ENCODE measurements at regions not wholly inside any gene's neighbourhood (a gene's known extent, or its start where the extent isn't known, plus 50 kb on each side); places are given as distances from the start of the nearest gene placed in this dataset.

GRCh38 chr4:148946271-148946670 is 504.1 kb upstream of the NR3C2 start:
- H3K4me1 ChIP-seq (ENCODE audit: insufficient read depth, low read length), result no peaks in the 10 kb centered on the region
- no peak overlapping the region for H3K4me3 ChIP-seq (ENCODE audit: low read depth in 1 of 2, low read length in 2 of 2)
- H3K27me3 ChIP-seq (ENCODE audit: control insufficient read depth in 1 of 2, insufficient read depth in 2 of 2, low read length in 2 of 2), result no peaks in the 10 kb centered on the region
- H3K27ac ChIP-seq (ENCODE audit: low read depth, low read length), result no peak overlapping the region
- no peaks in the 10 kb centered on the region for H3K36me3 ChIP-seq (ENCODE audit: insufficient read depth, low read length)
- H3K9me3 ChIP-seq (ENCODE audit: low read length), result no peaks in the 10 kb centered on the region
- no peak overlapping the region for H3K9ac ChIP-seq (ENCODE audit: low read length)

DNA sequence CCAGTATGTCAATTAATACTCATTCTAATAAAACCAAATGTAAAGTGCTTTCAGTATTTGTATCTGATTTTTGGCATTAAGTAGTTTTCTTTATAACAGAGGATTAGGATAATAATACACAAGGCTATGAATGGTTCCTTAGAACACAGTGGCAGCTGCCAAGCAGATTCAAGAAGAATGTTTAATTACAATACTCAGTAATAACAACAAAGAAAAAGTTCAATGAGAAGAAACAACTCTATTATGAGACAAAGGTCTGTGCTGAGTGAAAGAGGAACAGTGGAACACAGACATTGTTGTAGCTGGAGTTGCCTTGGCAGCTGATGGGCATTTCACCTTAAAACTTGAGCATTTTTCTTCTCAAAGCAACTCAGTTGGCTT is 502.6 kb upstream of the NR3C2 start:
- Histone ChIP-seq H3K4me3 (ENCODE audit: low read depth in 1 of 2, low read length in 2 of 2) (no peak overlapping the region), H3K9ac (ENCODE audit: low read length) (no peak overlapping the region), H3K9me3 (ENCODE audit: low read length) (no peaks in the 10 kb centered on the region), H3K36me3 (ENCODE audit: insufficient read depth, low read length) (no peaks in the 10 kb centered on the region), H3K27me3 (ENCODE audit: control insufficient read depth in 1 of 2, insufficient read depth in 2 of 2, low read length in 2 of 2) (no peaks in the 10 kb centered on the region), H3K4me1 (ENCODE audit: insufficient read depth, low read length) (no peaks in the 10 kb centered on the region), H3K27ac (ENCODE audit: low read depth, low read length) (no peak overlapping the region)

- Histone ChIP-seq H3K4me1 (ENCODE audit: insufficient read depth, low read length) (no peaks in the 10 kb centered on the region), H3K9me3 (ENCODE audit: low read length) (no peaks in the 10 kb centered on the region)
Observed at GRCh38 chr4:148944136-148944838, 502.1 kb upstream of the NR3C2 start.

GRCh38 chr4:148934926-148935578 is 492.8 kb upstream of the NR3C2 start:
- Histone ChIP-seq H3K9me3 (ENCODE audit: low read length) (no peaks in the 10 kb centered on the region), H3K27me3 (ENCODE audit: control insufficient read depth in 1 of 2, insufficient read depth in 2 of 2, low read length in 2 of 2) (no peaks in the 10 kb centered on the region), H3K4me1 (ENCODE audit: insufficient read depth, low read length) (no peaks in the 10 kb centered on the region), H3K36me3 (ENCODE audit: insufficient read depth, low read length) (no peaks in the 10 kb centered on the region), H3K9ac (ENCODE audit: low read length) (no peak overlapping the region), H3K4me3 (ENCODE audit: low read depth in 1 of 2, low read length in 2 of 2) (no peak overlapping the region), H3K27ac (ENCODE audit: low read depth, low read length) (no peak overlapping the region)

More at GRCh38 chr4:148944136-148944838, 502.1 kb upstream of the NR3C2 start:
- Histone ChIP-seq H3K27me3 (ENCODE audit: control insufficient read depth in 1 of 2, insufficient read depth in 2 of 2, low read length in 2 of 2) (no peaks in the 10 kb centered on the region), H3K27ac (ENCODE audit: low read depth, low read length) (no peak overlapping the region), H3K9ac (ENCODE audit: low read length) (no peak overlapping the region), H3K36me3 (ENCODE audit: insufficient read depth, low read length) (no peaks in the 10 kb centered on the region), H3K4me3 (ENCODE audit: low read depth in 1 of 2, low read length in 2 of 2) (no peak overlapping the region)

- no peaks in the 10 kb centered on the region for H3K9me3 ChIP-seq (ENCODE audit: low read length)
- no peaks in the 10 kb centered on the region for H3K27me3 ChIP-seq (ENCODE audit: control insufficient read depth in 1 of 2, insufficient read depth in 2 of 2, low read length in 2 of 2)
- no peak overlapping the region for H3K4me3 ChIP-seq (ENCODE audit: low read depth in 1 of 2, low read length in 2 of 2)
- H3K4me1 ChIP-seq (ENCODE audit: insufficient read depth, low read length), result no peaks in the 10 kb centered on the region
- no peak overlapping the region for H3K27ac ChIP-seq (ENCODE audit: low read depth, low read length)
- H3K36me3 ChIP-seq (ENCODE audit: insufficient read depth, low read length), result no peaks in the 10 kb centered on the region
- H3K9ac ChIP-seq (ENCODE audit: low read length), result no peak overlapping the region
Observed at GRCh38 chr4:148926276-148927260, 484.4 kb upstream of the NR3C2 start.

DNA sequence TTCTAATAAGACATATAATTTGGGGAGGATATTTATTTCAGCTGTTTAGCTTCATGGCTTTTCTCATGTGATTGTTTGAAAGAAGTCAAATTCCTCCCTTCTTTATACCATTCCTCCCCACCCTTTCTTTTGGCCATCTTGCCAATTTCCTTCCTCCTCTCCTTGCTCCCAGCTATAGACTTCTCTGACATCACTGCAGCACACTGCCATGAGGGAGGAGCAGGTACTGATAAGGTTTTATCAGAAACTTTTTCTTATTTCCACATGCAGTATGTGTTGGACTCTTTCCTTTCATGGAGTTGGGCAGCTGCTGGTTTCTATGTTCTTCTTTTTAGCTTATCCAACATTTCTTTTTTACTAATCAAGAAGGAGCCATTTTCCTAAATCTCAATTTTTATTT is 481.7 kb upstream of the NR3C2 start:
- no peaks in the 10 kb centered on the region for H3K27me3 ChIP-seq (ENCODE audit: control insufficient read depth in 1 of 2, insufficient read depth in 2 of 2, low read length in 2 of 2)
- H3K4me3 ChIP-seq (ENCODE audit: low read depth in 1 of 2, low read length in 2 of 2), result no peak overlapping the region
- no peaks in the 10 kb centered on the region for H3K9me3 ChIP-seq (ENCODE audit: low read length)
- H3K36me3 ChIP-seq (ENCODE audit: insufficient read depth, low read length), result no peaks in the 10 kb centered on the region
- no peak overlapping the region for H3K9ac ChIP-seq (ENCODE audit: low read length)
- H3K4me1 ChIP-seq (ENCODE audit: insufficient read depth, low read length), result no peaks in the 10 kb centered on the region
- no peak overlapping the region for H3K27ac ChIP-seq (ENCODE audit: low read depth, low read length)

DNA sequence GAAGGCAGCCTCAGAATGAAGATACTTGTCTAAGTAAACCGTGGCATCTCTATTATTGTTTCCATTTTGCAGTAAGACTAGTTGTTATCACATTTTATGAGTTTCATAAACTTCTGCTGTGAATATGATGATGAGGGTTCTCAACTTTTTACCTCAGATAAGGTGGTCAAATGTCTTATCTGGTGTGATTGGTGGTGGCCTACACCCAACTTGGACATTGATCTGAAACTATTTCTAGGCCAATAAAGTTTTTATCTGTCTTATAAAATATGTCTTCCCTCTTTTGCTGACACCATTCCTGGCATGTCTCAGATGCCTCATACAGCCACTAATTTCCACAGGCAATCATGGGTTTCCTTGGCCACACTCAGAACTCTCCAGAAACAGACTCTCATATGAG is 480.3 kb upstream of the NR3C2 start:
- no peaks in the 10 kb centered on the region for H3K9me3 ChIP-seq (ENCODE audit: low read length)
- H3K27me3 ChIP-seq (ENCODE audit: control insufficient read depth in 1 of 2, insufficient read depth in 2 of 2, low read length in 2 of 2), result no peaks in the 10 kb centered on the region
- H3K36me3 ChIP-seq (ENCODE audit: insufficient read depth, low read length), result no peaks in the 10 kb centered on the region
- no peaks in the 10 kb centered on the region for H3K4me1 ChIP-seq (ENCODE audit: insufficient read depth, low read length)
- no peak overlapping the region for H3K4me3 ChIP-seq (ENCODE audit: low read depth in 1 of 2, low read length in 2 of 2)
- no peak overlapping the region for H3K9ac ChIP-seq (ENCODE audit: low read length)
- H3K27ac ChIP-seq (ENCODE audit: low read depth, low read length), result no peak overlapping the region

GRCh38 chr4:148914734-148915133 is 472.5 kb upstream of the NR3C2 start:
- Histone ChIP-seq H3K36me3 (ENCODE audit: insufficient read depth, low read length) (no peaks in the 10 kb centered on the region), H3K4me1 (ENCODE audit: insufficient read depth, low read length) (no peaks in the 10 kb centered on the region), H3K27me3 (ENCODE audit: control insufficient read depth in 1 of 2, insufficient read depth in 2 of 2, low read length in 2 of 2) (no peaks in the 10 kb centered on the region)

DNA sequence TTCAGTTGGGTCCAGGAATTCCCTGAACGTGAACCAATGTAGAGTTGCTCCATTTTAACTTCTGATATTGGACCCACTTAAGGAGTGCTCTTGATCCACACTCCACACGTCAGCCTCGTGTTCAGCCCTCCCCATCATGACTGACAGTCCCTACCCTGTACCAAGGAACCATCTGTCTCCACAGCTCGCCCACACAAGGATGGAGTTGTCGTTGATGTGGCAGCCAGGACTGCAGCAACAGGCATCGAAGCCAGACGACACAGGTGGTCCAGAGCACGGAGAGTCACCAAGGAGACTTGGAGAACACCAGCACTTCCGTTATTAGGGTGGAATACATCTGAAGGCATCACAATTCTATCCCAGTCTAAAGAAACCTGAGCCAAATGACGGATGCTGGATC is 472.1 kb upstream of the NR3C2 start:
- Histone ChIP-seq H3K36me3 (ENCODE audit: insufficient read depth, low read length) (no peaks in the 10 kb centered on the region), H3K9ac (ENCODE audit: low read length) (no peak overlapping the region), H3K4me1 (ENCODE audit: insufficient read depth, low read length) (no peaks in the 10 kb centered on the region), H3K27ac (ENCODE audit: low read depth, low read length) (no peak overlapping the region), H3K4me3 (ENCODE audit: low read depth in 1 of 2, low read length in 2 of 2) (no peak overlapping the region), H3K27me3 (ENCODE audit: control insufficient read depth in 1 of 2, insufficient read depth in 2 of 2, low read length in 2 of 2) (no peaks in the 10 kb centered on the region), H3K9me3 (ENCODE audit: low read length) (no peaks in the 10 kb centered on the region)

More at GRCh38 chr4:148914734-148915133, 472.5 kb upstream of the NR3C2 start:
- no peak overlapping the region for H3K27ac ChIP-seq (ENCODE audit: low read depth, low read length)
- H3K4me3 ChIP-seq (ENCODE audit: low read depth in 1 of 2, low read length in 2 of 2), result no peak overlapping the region
- H3K9ac ChIP-seq (ENCODE audit: low read length), result no peak overlapping the region
- no peaks in the 10 kb centered on the region for H3K9me3 ChIP-seq (ENCODE audit: low read length)

GRCh38 chr4:148903388-148903787 is 461.2 kb upstream of the NR3C2 start:
- H3K36me3 ChIP-seq (ENCODE audit: insufficient read depth, low read length), result no peaks in the 10 kb centered on the region
- no peaks in the 10 kb centered on the region for H3K4me1 ChIP-seq (ENCODE audit: insufficient read depth, low read length)
- no peaks in the 10 kb centered on the region for H3K9me3 ChIP-seq (ENCODE audit: low read length)
- no peaks in the 10 kb centered on the region for H3K27me3 ChIP-seq (ENCODE audit: control insufficient read depth in 1 of 2, insufficient read depth in 2 of 2, low read length in 2 of 2)
- H3K27ac ChIP-seq (ENCODE audit: low read depth, low read length), result no peak overlapping the region
- no peak overlapping the region for H3K4me3 ChIP-seq (ENCODE audit: low read depth in 1 of 2, low read length in 2 of 2)
- H3K9ac ChIP-seq (ENCODE audit: low read length), result no peak overlapping the region

DNA sequence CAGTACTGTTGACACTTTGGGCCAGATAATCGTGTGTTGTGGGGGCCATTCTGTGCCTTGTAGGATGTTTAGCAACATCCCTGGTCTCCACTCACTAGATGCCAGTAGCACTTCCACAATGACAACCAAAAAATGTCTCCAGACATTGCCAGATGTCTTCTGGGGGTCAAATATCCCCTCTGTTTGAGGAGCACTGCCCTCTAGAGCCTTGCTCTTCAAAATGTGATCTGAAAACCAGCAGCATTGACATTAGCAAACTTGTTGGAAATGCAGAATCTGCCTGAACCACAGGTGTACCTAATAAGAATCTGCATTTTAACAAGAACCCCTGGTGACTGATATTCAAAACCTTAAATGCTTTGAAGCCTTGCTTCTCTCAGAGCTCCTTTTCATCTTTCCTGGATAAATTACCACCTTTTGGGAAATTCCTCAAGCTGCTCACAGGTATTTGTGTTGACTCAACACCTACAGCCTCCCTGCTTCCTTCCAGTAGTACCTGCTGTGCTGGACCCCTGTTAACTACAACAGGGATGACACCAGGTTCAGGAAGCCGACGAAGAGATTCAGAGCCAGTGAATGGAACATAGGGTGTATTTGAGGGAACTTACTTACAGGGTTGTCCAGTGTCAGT is 459.0 kb upstream of the NR3C2 start:
- Histone ChIP-seq H3K36me3 (ENCODE audit: insufficient read depth, low read length) (no peaks in the 10 kb centered on the region), H3K27ac (ENCODE audit: low read depth, low read length) (no peak overlapping the region), H3K4me1 (ENCODE audit: insufficient read depth, low read length) (no peaks in the 10 kb centered on the region), H3K9ac (ENCODE audit: low read length) (no peak overlapping the region), H3K27me3 (ENCODE audit: control insufficient read depth in 1 of 2, insufficient read depth in 2 of 2, low read length in 2 of 2) (no peaks in the 10 kb centered on the region), H3K4me3 (ENCODE audit: low read depth in 1 of 2, low read length in 2 of 2) (no peak overlapping the region), H3K9me3 (ENCODE audit: low read length) (no peaks in the 10 kb centered on the region)

All from muscle layer of colon (tissue), 2 donors.